HepG2 (cell line): ENCODE measurements at regions not wholly inside any gene's neighbourhood (a gene's known extent, or its start where the extent isn't known, plus 50 kb on each side); places are given as distances from the start of the nearest gene placed in this dataset.
"Not testable (repeated sequence)": the region's sequence is repeated elsewhere in the genome, so short reads cannot be mapped to it uniquely, and the experiment has no call there.

Experiments used
- ATAC-seq: fragments of 200-7000 bp; cut with Tn5 transposase; 3 replicates; pipeline ENCODE4 v1.9.1; 2020; ENCODE audit warnings: mild to moderate bottlenecking, moderate library complexity
- BruUV-seq: library from RNA; stranded (reverse); fragments of 400-500 nt; replicated peaks from 2 replicates; lab custom pipeline; 2021; lab: Mats Ljungman, UMichigan
- CTCF ChIA-PET: fragments of 300-600 bp; formaldehyde crosslinking; extraction: SDS; loops from one replicate; lab custom pipeline; 2021; ENCODE audit warnings: low total read pairs, inconsistent platforms, low intra/inter-chr PET ratio; lab: Yijun Ruan, JAX
- POLR2A ChIA-PET: fragments of 350-600 bp; sonication (Branson Sonifier 250); formaldehyde crosslinking; loops from one replicate; lab custom pipeline; 2020; ENCODE audit warnings: antibody characterized with exemption, inconsistent platforms; lab: Yijun Ruan, JAX
- DNase-seq: peaks from one replicate; pipeline ENCODE4 v3.0.0-alpha.2; 2015; ENCODE audit warnings: low spot score
- FAIRE-seq: peaks from 3 replicates; lab custom pipeline; 2011; peaks lifted over from hg19 to GRCh38; lab: Jason Lieb, UNC
- H2AFZ ChIP-seq: one replicate; pipeline ENCODE4 v1.6.1; 2011; ENCODE audit warnings: low read length, inconsistent platforms
- H3K27ac ChIP-seq: fragments of 300-600 bp; 3 replicates; pipeline ENCODE4 v1.8.0; 2011; ENCODE audit warnings: mixed run types, mild to moderate bottlenecking, mixed read lengths, low read length, inconsistent platforms; ENCODE audit not compliant: insufficient read depth; ENCODE audit errors: extremely low read length
- H3K27me3 ChIP-seq, 2 experiments: fragments of 200-600 bp in 1 of 2; 2 replicates in 1 of 2; 3 replicates in 1 of 2; pipeline versions ENCODE4 v1.6.0 to v1.8.0; 2011; ENCODE audit warnings: low read length in 2 of 2, mild to moderate bottlenecking in 2 of 2, moderate library complexity in 2 of 2, inconsistent platforms in 1 of 2; ENCODE audit not compliant: insufficient read depth in 2 of 2, control insufficient read depth in 1 of 2
- H3K36me3 ChIP-seq, 2 experiments: fragments of 200-600 bp in 1 of 2; replicated peaks in 1 of 2; 2 replicates in 1 of 2; 3 replicates in 1 of 2; pipeline versions ENCODE4 v1.5.1 to v1.8.0; 2011; ENCODE audit warnings: low read length in 2 of 2, inconsistent platforms in 1 of 2; ENCODE audit not compliant: insufficient read depth in 2 of 2, control insufficient read depth in 1 of 2
- H3K4me1 ChIP-seq: 2 replicates; pipeline ENCODE4 v1.5.1; 2012; ENCODE audit warnings: low read length, inconsistent platforms; ENCODE audit not compliant: insufficient read depth
- H3K4me2 ChIP-seq: 2 replicates; pipeline ENCODE4 v1.6.0; 2011; ENCODE audit warnings: low read depth, low read length, inconsistent platforms
- H3K4me3 ChIP-seq, 3 experiments: fragments of 200-600 bp in 1 of 3; sonication (generic), shearing (Covaris generic) in 1 of 3; replicated peaks in 1 of 3; 2 replicates each; pipeline ENCODE4 v1.5.1; 2011 to 2016; ENCODE audit warnings: low read length in 3 of 3, inconsistent platforms in 2 of 3, low read depth in 2 of 3, mild to moderate bottlenecking in 2 of 3, control low read depth in 1 of 3, mixed read lengths in 1 of 3; ENCODE audit not compliant: insufficient read depth in 1 of 3
- H3K79me2 ChIP-seq: one replicate; pipeline ENCODE4 v1.6.1; 2011; ENCODE audit warnings: low read length, inconsistent platforms; ENCODE audit not compliant: insufficient read depth
- H3K9ac ChIP-seq: 2 replicates; pipeline ENCODE4 v1.6.0; 2011; ENCODE audit warnings: mild to moderate bottlenecking, low read depth, low read length, inconsistent platforms; ENCODE audit not compliant: insufficient read depth
- H3K9me3 ChIP-seq: 2 replicates; pipeline ENCODE4 v1.5.1; 2012; ENCODE audit warnings: mild to moderate bottlenecking, low read length
- H4K20me1 ChIP-seq: 2 replicates; pipeline ENCODE4 v1.6.0; 2011; ENCODE audit warnings: inconsistent platforms, mild to moderate bottlenecking, low read length, moderate library complexity; ENCODE audit not compliant: insufficient read depth
- MTA3 ChIP-seq: sonication (generic); formaldehyde crosslinking; IDR thresholded peaks from 2 replicates; pipeline ENCODE4 v1.4.0; 2020; ENCODE audit warnings: missing genetic modification reagents
- SIX4 ChIP-seq: sonication (generic); formaldehyde crosslinking; IDR thresholded peaks from 2 replicates; pipeline ENCODE4 v1.4.0; 2020; ENCODE audit warnings: missing genetic modification reagents
- SRF ChIP-seq: IDR thresholded peaks from 2 replicates; pipeline ENCODE4 v1.6.1; 2011; ENCODE audit warnings: mild to moderate bottlenecking, low read depth, low read length, moderate library complexity
- SYNCRIP ChIP-seq: fragments of 200-400 bp; formaldehyde crosslinking; IDR thresholded peaks from 2 replicates; pipeline ENCODE4 v1.6.1; 2018; ENCODE audit warnings: mild to moderate bottlenecking, low read depth, low read length; ENCODE audit not compliant: insufficient read depth
- TP53 ChIP-seq: sonication (generic); formaldehyde crosslinking; conservative IDR thresholded peaks from 2 replicates; pipeline ENCODE4 v1.4.0; 2020; ENCODE audit warnings: missing genetic modification reagents
- ZNF558 ChIP-seq: sonication (generic); formaldehyde crosslinking; IDR thresholded peaks from 2 replicates; pipeline ENCODE4 v1.9.0; 2022; ENCODE audit warnings: mild to moderate bottlenecking, missing genetic modification reagents, borderline replicate concordance
- ZNF737 ChIP-seq: sonication (generic); formaldehyde crosslinking; IDR thresholded peaks from 2 replicates; pipeline ENCODE4 v1.5.0; 2020; ENCODE audit warnings: missing genetic modification reagents, mild to moderate bottlenecking, borderline replicate concordance
- in situ Hi-C: cut with HindIII; loops from 2 replicates; pipeline ENCODE4 v1.10.0; 2017; ENCODE audit warnings: low pct_unique_long_range_greater_than_20kb; ENCODE audit not compliant: extremely low pct_ligation_motif_present
- intact Hi-C: fragments of 100-400 bp; cut with micrococcal nuclease; formaldehyde crosslinking; loops from one replicate; pipeline ENCODE4 v1.10.0; 2022; ENCODE audit not compliant: unreplicated experiment
- TF ChIP-seq, protein P1 (sequence below): IDR thresholded peaks from 2 replicates; pipeline ENCODE4 v1.6.1; 2016
- TF ChIP-seq, protein P2 (sequence below): fragments of 450-650 bp; IDR thresholded peaks from 2 replicates; pipeline ENCODE4 v1.6.1; 2017
- TF ChIP-seq, protein P3 (sequence below): sonication (generic); formaldehyde crosslinking; IDR thresholded peaks from 2 replicates; pipeline ENCODE4 v1.5.0; 2020; ENCODE audit warnings: missing genetic modification reagents, mild to moderate bottlenecking, borderline replicate concordance

DNA sequence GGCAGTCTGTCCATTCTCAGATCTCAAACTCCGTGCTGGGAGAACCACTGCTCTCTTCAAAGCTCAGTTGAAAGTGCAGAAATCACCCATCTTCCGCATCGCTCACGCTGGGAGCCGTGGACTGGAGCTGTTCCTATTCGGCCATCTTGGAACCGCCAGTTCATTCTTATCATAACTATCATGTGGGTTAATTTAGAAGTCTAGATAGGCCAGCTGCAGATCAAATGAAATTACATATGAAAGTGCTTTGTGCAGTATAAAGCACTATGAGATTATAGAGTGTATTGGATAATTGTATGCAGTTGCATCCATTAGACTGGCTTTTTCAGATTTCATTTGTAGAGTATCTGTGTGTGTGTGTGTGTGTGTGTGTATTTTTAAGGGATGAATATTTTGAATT, 57.8 kb downstream of the PRORP start (continued):
- TF ChIP-seq, protein P1, sequence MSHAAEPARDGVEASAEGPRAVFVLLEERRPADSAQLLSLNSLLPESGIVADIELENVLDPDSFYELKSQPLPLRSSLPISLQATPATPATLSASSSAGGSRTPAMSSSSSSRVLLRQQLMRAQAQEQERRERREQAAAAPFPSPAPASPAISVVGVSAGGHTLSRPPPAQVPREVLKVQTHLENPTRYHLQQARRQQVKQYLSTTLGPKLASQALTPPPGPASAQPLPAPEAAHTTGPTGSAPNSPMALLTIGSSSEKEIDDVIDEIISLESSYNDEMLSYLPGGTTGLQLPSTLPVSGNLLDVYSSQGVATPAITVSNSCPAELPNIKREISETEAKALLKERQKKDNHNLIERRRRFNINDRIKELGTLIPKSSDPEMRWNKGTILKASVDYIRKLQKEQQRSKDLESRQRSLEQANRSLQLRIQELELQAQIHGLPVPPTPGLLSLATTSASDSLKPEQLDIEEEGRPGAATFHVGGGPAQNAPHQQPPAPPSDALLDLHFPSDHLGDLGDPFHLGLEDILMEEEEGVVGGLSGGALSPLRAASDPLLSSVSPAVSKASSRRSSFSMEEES, result no peak
- TF ChIP-seq SRF, result no peak
- no peak for TF ChIP-seq TP53
- TF ChIP-seq, protein P2, sequence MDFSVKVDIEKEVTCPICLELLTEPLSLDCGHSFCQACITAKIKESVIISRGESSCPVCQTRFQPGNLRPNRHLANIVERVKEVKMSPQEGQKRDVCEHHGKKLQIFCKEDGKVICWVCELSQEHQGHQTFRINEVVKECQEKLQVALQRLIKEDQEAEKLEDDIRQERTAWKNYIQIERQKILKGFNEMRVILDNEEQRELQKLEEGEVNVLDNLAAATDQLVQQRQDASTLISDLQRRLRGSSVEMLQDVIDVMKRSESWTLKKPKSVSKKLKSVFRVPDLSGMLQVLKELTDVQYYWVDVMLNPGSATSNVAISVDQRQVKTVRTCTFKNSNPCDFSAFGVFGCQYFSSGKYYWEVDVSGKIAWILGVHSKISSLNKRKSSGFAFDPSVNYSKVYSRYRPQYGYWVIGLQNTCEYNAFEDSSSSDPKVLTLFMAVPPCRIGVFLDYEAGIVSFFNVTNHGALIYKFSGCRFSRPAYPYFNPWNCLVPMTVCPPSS, result no peak
- TF ChIP-seq ZNF737 (CRISPR knock-in tag), result no peak
- TF ChIP-seq SYNCRIP, result no peak
- no peak for TF ChIP-seq SIX4 (CRISPR knock-in tag)
- TF ChIP-seq MTA3, result no peak
- no peak for TF ChIP-seq ZNF558 (CRISPR knock-in tag)
- TF ChIP-seq, protein P3, sequence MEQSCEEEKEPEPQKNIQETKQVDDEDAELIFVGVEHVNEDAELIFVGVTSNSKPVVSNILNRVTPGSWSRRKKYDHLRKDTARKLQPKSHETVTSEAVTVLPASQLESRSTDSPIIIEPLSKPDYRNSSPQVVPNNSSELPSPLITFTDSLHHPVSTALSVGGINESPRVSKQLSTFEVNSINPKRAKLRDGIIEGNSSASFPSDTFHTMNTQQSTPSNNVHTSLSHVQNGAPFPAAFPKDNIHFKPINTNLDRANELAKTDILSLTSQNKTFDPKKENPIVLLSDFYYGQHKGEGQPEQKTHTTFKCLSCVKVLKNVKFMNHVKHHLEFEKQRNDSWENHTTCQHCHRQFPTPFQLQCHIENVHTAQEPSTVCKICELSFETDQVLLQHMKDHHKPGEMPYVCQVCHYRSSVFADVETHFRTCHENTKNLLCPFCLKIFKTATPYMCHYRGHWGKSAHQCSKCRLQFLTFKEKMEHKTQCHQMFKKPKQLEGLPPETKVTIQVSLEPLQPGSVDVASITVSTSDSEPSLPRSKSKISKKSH (CRISPR knock-in tag), result no peak

DNA sequence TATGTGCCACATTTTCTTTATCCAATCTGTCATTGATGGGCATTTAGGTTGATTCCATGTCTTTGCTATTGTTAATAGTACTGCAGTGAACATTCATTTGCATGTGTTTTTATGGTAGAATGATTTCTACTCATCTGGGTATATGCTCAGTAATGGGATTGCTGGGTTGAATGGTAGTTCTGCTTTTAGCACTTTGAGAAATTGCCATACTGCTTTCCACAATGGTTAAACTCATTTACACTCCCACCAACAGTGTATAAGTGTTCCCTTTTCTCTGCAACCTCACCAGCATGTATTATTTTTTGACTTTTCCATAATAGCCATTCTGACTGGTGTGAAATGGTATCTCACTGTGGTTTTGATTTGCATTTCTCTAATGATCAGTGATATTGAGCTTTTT, 62.5 kb downstream of the PRORP start:
- CTCF ChIA-PET, H3K4me2 ChIP-seq, in situ Hi-C loops, POLR2A ChIA-PET, ATAC-seq, H4K20me1 ChIP-seq, H3K27ac ChIP-seq, H3K79me2 ChIP-seq, H3K9ac ChIP-seq, H3K27me3 ChIP-seq, H3K9me3 ChIP-seq, intact Hi-C loops, H3K36me3 ChIP-seq, DNase-seq, H2AFZ ChIP-seq, BruUV-seq, FAIRE-seq, H3K4me3 ChIP-seq: not testable (repeated sequence)
- H3K4me1 ChIP-seq, result peaks cover 13% of the 10 kb centered on the region
